Adipocyte (in vitro differentiated cells): ENCODE measurements at regions not wholly inside any gene's neighbourhood (a gene's known extent, or its start where the extent isn't known, plus 50 kb on each side); places are given as distances from the start of the nearest gene placed in this dataset.

Source experiments
- DNase-seq: peaks from one replicate; pipeline ENCODE4 v3.0.0-alpha.2; 2015; ENCODE audit warnings: low read depth
- H3K27me3 ChIP-seq: replicated peaks from 2 replicates; pipeline ENCODE4 v1.7.0; 2013; ENCODE audit warnings: mild to moderate bottlenecking, low read length, moderate library complexity; ENCODE audit not compliant: control insufficient read depth, insufficient read depth
- H3K36me3 ChIP-seq: 2 replicates; pipeline ENCODE4 v1.7.0; 2013; ENCODE audit warnings: low read length, mild to moderate bottlenecking, moderate library complexity; ENCODE audit not compliant: control insufficient read depth, insufficient read depth, severe bottlenecking
- H3K4me1 ChIP-seq: 2 replicates; pipeline ENCODE4 v1.7.0; 2013; ENCODE audit warnings: mild to moderate bottlenecking, low read length, moderate library complexity; ENCODE audit not compliant: control insufficient read depth, insufficient read depth
- H3K4me3 ChIP-seq: 2 replicates; pipeline ENCODE4 v1.7.0; 2013; ENCODE audit warnings: mild to moderate bottlenecking, low read length, moderate library complexity
- H3K9ac ChIP-seq: 2 replicates; pipeline ENCODE4 v1.7.0; 2013; ENCODE audit warnings: mild to moderate bottlenecking, low read length, moderate library complexity
- H3K9me3 ChIP-seq: 2 replicates; pipeline ENCODE4 v1.7.0; 2013; ENCODE audit warnings: mild to moderate bottlenecking, low read length, moderate library complexity; ENCODE audit not compliant: control insufficient read depth

DNA sequence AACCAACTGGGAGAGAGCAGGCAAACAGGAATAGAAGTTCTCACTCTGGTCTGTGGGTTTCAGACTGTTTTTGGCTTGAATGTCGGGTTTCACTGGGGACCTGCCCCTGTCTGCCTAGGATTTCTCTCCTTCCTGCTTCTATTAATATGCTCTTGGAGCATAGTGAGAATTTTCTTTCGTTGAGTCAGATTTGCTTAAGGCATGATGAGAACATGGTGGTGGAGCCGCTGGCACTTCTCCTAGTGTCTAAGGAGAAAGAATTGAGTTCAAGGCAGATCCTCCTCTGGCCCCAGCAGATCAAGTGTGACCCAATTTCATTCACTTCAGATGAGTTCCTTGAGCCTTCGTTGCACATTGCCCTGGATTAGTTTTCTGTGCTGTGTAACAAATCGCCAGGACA is 103.9 kb upstream of the HS6ST1 start:
- H3K36me3 ChIP-seq, result no peaks in the 10 kb centered on the region
- H3K4me1 ChIP-seq, result peaks cover 29% of the 10 kb centered on the region
- H3K9me3 ChIP-seq, result no peaks in the 10 kb centered on the region
- peak overlapping the region; percentile 64 for H3K9ac ChIP-seq
- DNase-seq, result peak; percentile 86
- peak overlapping the region; percentile 3 for H3K4me3 ChIP-seq
- no peaks in the 10 kb centered on the region for H3K27me3 ChIP-seq

GRCh38 chr2:128423788-128424165 is 105.1 kb upstream of the HS6ST1 start:
- Histone ChIP-seq H3K36me3 (no peaks in the 10 kb centered on the region), H3K27me3 (no peaks in the 10 kb centered on the region), H3K9me3 (no peaks in the 10 kb centered on the region), H3K4me3 (no peak overlapping the region), H3K4me1 (peaks cover 36% of the 10 kb centered on the region), H3K9ac (no peak overlapping the region)
- DNase-seq, result no peak

DNA sequence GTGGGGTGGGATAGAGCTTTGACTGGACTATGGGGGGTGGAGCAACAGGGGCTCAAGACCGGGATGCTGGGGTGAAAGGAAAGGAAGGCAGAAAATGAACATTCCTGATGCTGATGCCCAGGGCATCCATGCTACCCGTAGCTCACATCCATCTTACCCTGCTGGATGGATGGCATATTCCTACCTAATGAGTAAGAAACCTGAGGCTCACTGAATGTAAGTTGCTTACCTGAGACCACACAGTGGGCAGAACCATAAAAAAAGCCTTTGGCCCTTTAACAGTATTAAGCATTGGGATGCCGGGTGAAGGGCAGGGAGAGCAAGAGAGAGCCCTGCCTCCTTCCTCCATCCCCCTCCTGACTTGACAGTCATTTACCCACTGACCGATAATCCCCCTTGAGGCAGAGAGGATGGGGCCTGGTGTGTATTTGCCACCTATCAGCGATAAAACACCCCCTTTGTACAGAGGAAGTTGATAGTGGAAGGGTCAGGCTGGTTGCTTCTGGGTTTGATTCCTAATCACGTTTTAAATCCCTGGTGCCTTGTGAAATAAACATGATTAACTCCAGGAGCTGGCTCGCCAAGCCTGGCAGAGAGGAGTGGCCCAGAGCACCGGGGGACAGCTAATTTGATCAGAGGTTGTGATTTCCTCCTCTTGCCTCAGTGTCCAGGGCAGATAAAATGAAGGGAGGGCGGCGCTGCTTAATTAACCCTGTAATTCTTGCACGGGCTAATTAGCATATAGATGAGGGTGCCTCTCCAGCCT is 105.9 kb upstream of the HS6ST1 start:
- Histone ChIP-seq H3K27me3 (no peaks in the 10 kb centered on the region), H3K36me3 (no peaks in the 10 kb centered on the region), H3K9ac (no peak overlapping the region), H3K4me1 (peaks cover 36% of the 10 kb centered on the region), H3K9me3 (peaks cover 7% of the 10 kb centered on the region), H3K4me3 (no peak overlapping the region)
- peak; percentile 6 for DNase-seq

DNA sequence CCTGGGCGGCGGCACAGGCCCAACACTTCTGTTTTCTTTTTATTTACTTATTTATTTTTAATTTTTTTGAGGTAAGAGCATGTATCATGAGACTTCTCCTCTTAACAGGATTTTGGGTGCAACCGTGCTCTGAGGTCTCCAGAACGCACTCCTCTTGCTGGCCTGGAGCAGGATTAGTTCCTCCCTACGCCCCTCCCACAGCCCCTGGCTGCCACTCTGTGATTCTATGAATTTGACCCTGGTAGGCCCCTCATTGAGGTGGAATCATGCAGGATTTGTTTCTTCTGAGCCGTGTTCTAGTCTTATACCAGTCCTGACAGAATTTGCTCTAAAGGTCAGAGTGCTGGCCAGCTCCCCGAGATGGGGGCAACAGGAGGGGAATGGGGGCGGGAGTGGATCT is 106.5 kb upstream of the HS6ST1 start:
- DNase-seq, result no peak
- Histone ChIP-seq H3K4me1 (peaks cover 36% of the 10 kb centered on the region), H3K36me3 (no peaks in the 10 kb centered on the region), H3K4me3 (no peak overlapping the region), H3K27me3 (no peaks in the 10 kb centered on the region), H3K9ac (no peak overlapping the region), H3K9me3 (peaks cover 14% of the 10 kb centered on the region)

DNA sequence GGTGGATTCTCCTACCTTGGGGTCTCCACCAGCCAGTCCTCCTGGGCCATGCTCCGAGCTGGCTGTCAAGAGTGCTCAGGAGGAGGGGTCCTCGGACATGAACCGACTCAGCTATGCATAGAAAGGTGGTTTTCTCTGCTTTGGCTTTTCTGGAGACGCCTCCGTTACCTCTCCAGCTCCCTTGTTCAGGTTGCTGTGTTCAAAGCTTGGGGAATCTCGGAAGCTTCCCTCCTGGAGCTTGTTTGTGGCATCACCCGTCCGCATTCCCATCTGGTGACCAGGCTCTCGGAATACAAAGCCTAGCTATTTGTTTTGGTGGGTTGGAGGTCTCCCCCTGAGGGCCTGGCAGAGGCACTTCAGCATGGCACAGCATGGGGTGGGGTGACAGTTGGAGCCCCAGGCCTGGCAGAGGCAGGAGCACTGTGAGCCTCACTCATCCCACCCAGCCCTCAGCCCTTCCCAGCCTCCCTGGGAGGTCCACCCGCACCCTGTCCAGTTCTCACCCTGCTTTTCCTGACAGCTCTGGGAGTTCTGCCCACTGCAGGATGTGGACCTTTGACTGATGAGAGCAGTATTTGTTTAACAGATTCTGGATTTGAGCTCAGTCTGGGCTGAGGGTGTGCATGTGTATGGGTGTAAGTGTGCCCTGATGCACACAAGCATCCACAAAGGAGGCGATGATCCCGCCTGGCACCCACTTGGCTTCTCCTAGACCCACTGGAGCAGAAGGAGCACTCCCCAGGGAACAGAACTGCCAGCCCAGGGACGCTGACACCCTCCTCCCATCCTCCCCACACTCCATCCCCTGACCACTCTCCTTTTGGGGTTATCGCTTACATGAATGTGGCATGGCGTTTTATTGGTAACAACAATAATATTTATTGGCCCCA is 107.3 kb upstream of the HS6ST1 start:
- H3K4me3 ChIP-seq, result no peak overlapping the region
- H3K36me3 ChIP-seq, result no peaks in the 10 kb centered on the region
- H3K4me1 ChIP-seq, result peaks cover 36% of the 10 kb centered on the region
- no peaks in the 10 kb centered on the region for H3K27me3 ChIP-seq
- no peak overlapping the region for H3K9ac ChIP-seq
- peaks cover 16% of the 10 kb centered on the region for H3K9me3 ChIP-seq
- DNase-seq, result no peak

- H3K9ac ChIP-seq, result no peak overlapping the region
- no peaks in the 10 kb centered on the region for H3K36me3 ChIP-seq
- no peak for DNase-seq
- peaks cover 27% of the 10 kb centered on the region for H3K9me3 ChIP-seq
- no peaks in the 10 kb centered on the region for H3K27me3 ChIP-seq
- peaks cover 30% of the 10 kb centered on the region for H3K4me1 ChIP-seq
- H3K4me3 ChIP-seq, result no peak overlapping the region
Observed at GRCh38 chr2:128427413-128427755, 108.7 kb upstream of the HS6ST1 start.

DNA sequence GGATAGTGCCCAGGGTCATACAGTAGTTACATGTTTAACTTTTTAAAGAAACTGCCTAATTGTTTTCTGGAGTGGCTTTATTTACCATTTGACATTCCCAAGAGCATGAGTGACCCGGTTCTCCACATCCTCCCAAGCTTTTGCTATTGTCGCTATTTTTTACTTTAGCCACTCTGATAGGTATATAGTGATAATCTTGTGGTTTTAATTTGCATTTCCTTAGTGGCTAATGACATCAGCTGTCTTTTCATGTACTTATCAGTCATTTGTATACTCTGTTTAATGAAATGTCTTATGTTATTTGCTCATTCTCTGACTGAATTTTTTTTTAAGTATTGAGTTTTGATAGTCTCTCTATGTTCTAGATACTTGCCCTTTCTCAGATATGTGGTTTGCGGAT is 109.7 kb upstream of the HS6ST1 start:
- no peak overlapping the region for H3K9ac ChIP-seq
- H3K4me1 ChIP-seq, result peaks cover 23% of the 10 kb centered on the region
- DNase-seq, result no peak
- H3K4me3 ChIP-seq, result no peak overlapping the region
- H3K9me3 ChIP-seq, result peaks cover 27% of the 10 kb centered on the region
- H3K36me3 ChIP-seq, result no peaks in the 10 kb centered on the region
- H3K27me3 ChIP-seq, result no peaks in the 10 kb centered on the region

GRCh38 chr2:128432423-128432822 is 113.8 kb upstream of the HS6ST1 start:
- Histone ChIP-seq H3K9ac (no peak overlapping the region), H3K4me1 (peaks cover 7% of the 10 kb centered on the region), H3K9me3 (peaks cover 27% of the 10 kb centered on the region), H3K27me3 (no peaks in the 10 kb centered on the region), H3K4me3 (no peak overlapping the region), H3K36me3 (no peaks in the 10 kb centered on the region)
- no peak for DNase-seq

GRCh38 chr2:128433911-128434550 is 115.4 kb upstream of the HS6ST1 start:
- H3K9ac ChIP-seq, result no peak overlapping the region
- H3K36me3 ChIP-seq, result no peaks in the 10 kb centered on the region
- DNase-seq, result no peak
- H3K4me1 ChIP-seq, result no peaks in the 10 kb centered on the region
- H3K27me3 ChIP-seq, result no peaks in the 10 kb centered on the region
- H3K4me3 ChIP-seq, result no peak overlapping the region
- H3K9me3 ChIP-seq, result peaks cover 25% of the 10 kb centered on the region

DNA sequence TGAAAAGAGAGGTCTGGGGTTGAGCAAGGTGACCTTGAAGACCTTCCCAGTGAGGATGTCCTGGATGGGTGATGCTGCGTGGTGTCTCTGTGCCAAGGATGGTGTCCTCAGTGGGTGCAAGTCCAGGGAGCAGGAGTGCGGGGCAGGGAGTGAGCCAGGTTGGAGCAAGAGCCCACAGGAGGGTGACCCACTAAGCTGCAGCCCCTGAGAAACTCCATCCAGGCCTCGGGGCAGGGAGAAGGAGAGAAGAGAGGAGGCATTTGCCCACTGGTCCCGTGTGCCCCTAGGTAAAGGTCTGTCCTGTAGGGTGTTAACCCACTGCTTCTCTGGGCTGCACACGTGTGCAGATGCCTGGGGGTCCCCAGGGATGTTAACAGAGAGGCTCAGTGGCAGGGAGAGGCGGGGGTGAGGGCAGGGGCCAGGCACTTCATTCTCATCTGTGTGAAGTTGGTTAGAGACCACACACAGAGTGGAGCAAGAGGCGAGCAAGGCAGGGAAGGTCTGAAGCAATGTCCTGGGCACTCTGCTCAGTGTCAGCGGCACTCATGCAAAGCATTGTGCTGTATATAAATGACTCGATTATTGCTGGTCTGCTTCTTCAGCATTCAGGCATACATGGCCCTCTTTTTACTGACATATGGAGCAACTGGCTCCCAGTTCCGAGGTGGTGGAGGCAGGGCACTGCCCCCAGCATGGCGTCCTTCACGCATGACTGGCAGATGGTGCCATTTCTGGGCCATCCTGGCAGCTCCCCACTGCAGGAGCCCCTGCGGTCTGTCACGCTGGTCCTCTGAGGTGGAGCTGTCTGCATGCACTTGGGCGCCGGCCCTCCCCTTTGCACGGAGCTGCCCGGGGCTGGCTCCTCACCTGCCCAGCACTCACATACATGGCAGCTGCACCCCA is 117.2 kb upstream of the HS6ST1 start:
- no peak for DNase-seq
- no peaks in the 10 kb centered on the region for H3K27me3 ChIP-seq
- no peaks in the 10 kb centered on the region for H3K36me3 ChIP-seq

More for the DNA sequence above, 117.2 kb upstream of the HS6ST1 start:
- Histone ChIP-seq H3K4me3 (no peak overlapping the region), H3K9ac (no peak overlapping the region), H3K4me1 (no peaks in the 10 kb centered on the region), H3K9me3 (peaks cover 12% of the 10 kb centered on the region)
